ENCODE measurements at regions not wholly inside any gene's neighbourhood (a gene's known extent, or its start where the extent isn't known, plus 50 kb on each side); places are given as distances from the start of the nearest gene placed in this dataset.

DNA sequence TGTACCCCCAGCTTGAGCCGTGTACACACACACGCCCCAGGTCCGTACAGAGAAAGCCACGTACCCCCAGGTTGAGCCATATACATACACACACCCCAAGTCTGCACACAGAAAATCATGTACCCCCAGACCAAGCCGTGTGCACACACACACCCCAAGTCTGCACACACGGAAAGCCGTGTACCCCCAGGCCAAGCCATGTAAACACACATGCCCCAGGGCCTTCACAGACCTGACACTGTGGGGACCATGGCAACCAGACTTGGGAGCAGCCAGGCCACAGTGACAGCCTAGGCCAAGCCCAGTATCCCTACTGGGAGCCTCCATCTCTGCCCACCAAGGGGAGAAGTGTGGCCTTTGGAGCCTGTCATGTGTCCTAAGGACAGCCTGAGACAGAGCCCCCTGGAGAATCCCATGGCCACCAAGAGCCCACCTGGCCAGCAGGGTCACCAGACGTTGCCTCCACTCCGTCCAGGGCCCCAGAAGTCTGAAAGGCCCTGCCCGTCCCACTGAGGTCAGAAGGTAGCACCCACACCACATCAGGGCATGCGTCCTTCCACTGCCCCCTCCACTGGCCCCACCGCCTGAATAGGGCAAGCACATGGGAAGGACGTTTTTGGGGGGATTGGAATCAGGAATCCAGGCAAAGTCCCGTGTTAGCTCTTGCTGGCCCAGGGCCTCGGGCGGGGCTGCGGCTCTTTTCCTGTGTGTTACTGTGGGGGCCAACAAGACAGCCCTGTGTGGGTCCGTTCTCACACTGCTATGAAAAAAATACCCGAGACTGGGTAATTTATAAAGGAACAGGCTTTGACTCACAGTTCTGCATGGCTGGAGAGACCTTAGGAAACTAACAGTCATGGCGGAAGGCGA is 636.7 kb downstream of the TBC1D22A start:
- DNase-seq (ENCODE audit: low read depth) = no peak
- TF ChIP-seq, protein P1, sequence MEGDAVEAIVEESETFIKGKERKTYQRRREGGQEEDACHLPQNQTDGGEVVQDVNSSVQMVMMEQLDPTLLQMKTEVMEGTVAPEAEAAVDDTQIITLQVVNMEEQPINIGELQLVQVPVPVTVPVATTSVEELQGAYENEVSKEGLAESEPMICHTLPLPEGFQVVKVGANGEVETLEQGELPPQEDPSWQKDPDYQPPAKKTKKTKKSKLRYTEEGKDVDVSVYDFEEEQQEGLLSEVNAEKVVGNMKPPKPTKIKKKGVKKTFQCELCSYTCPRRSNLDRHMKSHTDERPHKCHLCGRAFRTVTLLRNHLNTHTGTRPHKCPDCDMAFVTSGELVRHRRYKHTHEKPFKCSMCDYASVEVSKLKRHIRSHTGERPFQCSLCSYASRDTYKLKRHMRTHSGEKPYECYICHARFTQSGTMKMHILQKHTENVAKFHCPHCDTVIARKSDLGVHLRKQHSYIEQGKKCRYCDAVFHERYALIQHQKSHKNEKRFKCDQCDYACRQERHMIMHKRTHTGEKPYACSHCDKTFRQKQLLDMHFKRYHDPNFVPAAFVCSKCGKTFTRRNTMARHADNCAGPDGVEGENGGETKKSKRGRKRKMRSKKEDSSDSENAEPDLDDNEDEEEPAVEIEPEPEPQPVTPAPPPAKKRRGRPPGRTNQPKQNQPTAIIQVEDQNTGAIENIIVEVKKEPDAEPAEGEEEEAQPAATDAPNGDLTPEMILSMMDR (IDR thresholded peaks at IDR 0.05; ENCODE audit: control insufficient read depth, extremely low read depth, insufficient read depth) = no peak
- H3K4me3 ChIP-seq (ENCODE audit: low read depth, low read length) = no peak overlapping the region

DNA sequence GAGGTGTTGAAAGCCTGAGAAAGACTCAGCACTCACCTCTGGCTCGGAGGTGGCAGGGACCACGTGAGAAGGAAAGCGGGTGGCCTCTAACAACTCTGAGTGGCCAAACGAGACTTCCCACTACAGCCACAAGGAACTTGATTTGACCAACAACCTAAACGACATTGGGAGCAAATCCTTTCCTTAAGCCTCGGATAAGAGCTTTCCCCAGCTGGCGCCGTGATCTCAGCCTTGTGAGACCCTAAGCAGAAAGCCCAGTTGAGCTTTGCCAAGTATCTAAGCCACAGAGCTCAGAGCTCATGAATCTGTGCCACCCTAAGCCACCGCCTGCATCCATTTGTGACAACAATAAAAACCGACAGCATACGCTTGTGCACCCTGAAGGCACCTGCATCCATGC is 636.0 kb downstream of the TBC1D22A start:
- TF ChIP-seq, protein P1 (IDR thresholded peaks at IDR 0.05; ENCODE audit: control insufficient read depth, extremely low read depth, insufficient read depth) = no peak
- DNase-seq (ENCODE audit: low read depth) = no peak
- no peak overlapping the region for H3K4me3 ChIP-seq (ENCODE audit: low read depth, low read length)

DNA sequence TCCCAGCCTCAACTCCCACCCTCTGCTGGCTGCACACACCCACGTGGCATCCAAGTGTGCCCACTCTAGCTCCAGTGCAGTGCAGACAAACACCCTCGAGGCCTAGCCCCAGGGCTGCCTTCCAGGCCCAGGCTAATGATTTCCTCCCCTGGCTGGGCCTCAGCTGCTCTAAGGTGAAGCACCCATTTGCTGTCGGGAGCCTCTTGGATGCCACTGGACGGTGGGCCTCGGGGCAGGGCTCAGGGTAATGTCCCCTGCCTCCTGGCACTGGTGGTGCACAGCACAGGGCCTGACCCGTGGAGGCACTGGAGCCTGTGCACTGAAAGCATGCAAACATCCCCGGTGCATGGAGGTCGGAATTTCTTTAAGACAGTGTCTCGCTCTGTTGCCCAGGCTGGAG is 635.2 kb downstream of the TBC1D22A start:
- TF ChIP-seq, protein P1 (IDR thresholded peaks at IDR 0.05; ENCODE audit: control insufficient read depth, extremely low read depth, insufficient read depth) = no peak
- no peak for DNase-seq (ENCODE audit: low read depth)
- H3K4me3 ChIP-seq (ENCODE audit: low read depth, low read length) = no peak overlapping the region

DNA sequence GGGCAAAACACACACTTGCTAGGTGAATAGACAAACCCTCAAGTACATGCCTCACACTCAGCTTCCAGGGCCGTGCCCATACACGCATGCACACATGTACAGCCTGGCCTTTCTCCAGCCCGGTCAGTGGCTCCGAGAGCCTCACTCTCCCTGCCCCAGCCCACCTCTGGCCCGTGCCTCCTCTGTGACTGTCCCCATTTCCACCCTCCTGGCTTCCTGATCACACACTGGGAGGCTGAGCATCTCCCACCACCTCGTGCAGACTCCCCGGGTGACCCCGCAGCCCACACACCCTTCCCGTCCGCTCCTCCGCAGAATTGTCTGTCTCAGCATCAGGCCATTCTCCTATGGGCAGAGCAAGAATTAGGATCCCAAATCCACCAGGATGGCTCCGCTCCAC is 634.1 kb downstream of the TBC1D22A start:
- no peak for DNase-seq (ENCODE audit: low read depth)
- H3K4me3 ChIP-seq (ENCODE audit: low read depth, low read length) = no peak overlapping the region
- TF ChIP-seq, protein P1 (IDR thresholded peaks at IDR 0.05; ENCODE audit: control insufficient read depth, extremely low read depth, insufficient read depth) = no peak

DNA sequence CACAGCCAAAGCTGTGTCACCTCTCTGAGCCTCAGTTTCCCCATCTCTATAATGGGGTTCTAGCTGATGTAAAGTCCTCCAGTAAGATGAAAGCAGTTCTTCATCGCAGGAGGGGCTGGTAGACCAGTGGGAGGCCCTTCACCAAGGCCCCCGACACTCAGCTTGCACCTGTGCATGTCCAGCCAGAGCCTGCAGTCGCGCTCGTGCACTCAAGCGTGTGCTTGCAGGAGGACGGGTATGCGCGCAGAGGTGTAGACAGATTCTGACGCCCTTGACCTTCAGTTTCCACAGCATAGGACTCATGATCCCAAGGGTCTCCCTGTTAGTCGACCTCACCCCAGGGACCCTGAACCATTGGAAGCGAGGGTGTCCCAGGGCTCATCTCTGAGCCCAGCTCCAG is 633.7 kb downstream of the TBC1D22A start:
- DNase-seq (ENCODE audit: low read depth) = no peak
- TF ChIP-seq, protein P1 (IDR thresholded peaks at IDR 0.05; ENCODE audit: control insufficient read depth, extremely low read depth, insufficient read depth) = no peak
- no peak overlapping the region for H3K4me3 ChIP-seq (ENCODE audit: low read depth, low read length)

DNA sequence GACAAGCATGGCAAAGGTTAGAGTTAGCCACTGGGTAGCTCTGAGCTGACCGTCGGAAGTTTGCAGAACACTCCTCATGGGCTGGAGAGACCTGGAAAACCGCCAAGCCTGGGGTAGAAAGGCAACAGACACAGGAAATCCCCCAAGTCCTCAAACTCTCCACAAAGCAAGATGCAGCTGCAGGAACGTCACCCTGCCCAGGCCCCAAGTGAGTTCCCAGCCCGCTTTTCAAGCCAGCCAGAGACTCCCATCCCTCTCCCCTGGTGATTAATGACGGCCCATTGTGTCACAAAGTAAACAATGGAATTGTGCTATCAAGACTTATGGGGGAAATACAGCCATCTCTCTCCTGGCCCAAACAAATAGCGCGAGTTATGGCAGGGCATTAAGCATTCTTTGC is 633.0 kb downstream of the TBC1D22A start:
- no peak overlapping the region for H3K4me3 ChIP-seq (ENCODE audit: low read depth, low read length)
- no peak for DNase-seq (ENCODE audit: low read depth)

More for the DNA sequence above, 633.0 kb downstream of the TBC1D22A start:
- TF ChIP-seq, protein P1 (IDR thresholded peaks at IDR 0.05; ENCODE audit: control insufficient read depth, extremely low read depth, insufficient read depth) = no peak
